Prostate gland (tissue), 2 donors: ENCODE measurements at regions not wholly inside any gene's neighbourhood (a gene's known extent, or its start where the extent isn't known, plus 50 kb on each side); places are given as distances from the start of the nearest gene placed in this dataset.

Experiments used
- DNase-seq: peaks from one replicate; pipeline ENCODE4 v3.0.0-alpha.2; 2019; ENCODE audit warnings: low spot score
- H3K27ac ChIP-seq, 2 donors: fragments of 200-600 bp; sonication (generic); 2 replicates each; pipeline ENCODE4 v1.5.1; 2017 to 2019
- H3K27me3 ChIP-seq: fragments of 200-600 bp; sonication (generic); replicated peaks from 2 replicates; pipeline ENCODE4 v1.5.1; 2019; ENCODE audit not compliant: insufficient read depth
- H3K36me3 ChIP-seq, 2 donors: fragments of 200-600 bp; sonication (generic); 1 replicate in 1 of 2; 2 replicates in 1 of 2; pipeline versions ENCODE4 v1.5.1 to v1.8.1; 2017 to 2019
- H3K4me1 ChIP-seq: fragments of 200-600 bp; sonication (generic); replicated peaks from 2 replicates; pipeline ENCODE4 v1.5.1; 2019
- H3K4me3 ChIP-seq, 2 donors: fragments of 200-600 bp; sonication (generic); 2 replicates each; pipeline ENCODE4 v1.5.1; 2017 to 2019
- H3K9me3 ChIP-seq: fragments of 200-600 bp; sonication (generic); 2 replicates; pipeline ENCODE4 v1.5.1; 2017
- POLR2A ChIP-seq: fragments of 450-650 bp; IDR thresholded peaks from one replicate; pipeline ENCODE4 v1.6.1; 2016; ENCODE audit warnings: antibody characterized with exemption, mild to moderate bottlenecking
- POLR2AphosphoS5 ChIP-seq: sonication (generic); formaldehyde crosslinking; IDR thresholded peaks from one replicate; pipeline ENCODE4 v1.6.1; 2017; ENCODE audit warnings: antibody characterized with exemption
- WGBS: methylation state at CpG from one replicate; pipeline ENCODE4 v1.1.5; 2018; 5-methylcytosine and 5-hydroxymethylcytosine counted together
- intact Hi-C: fragments of 100-400 bp; cut with DNase I; formaldehyde crosslinking; loops from one replicate; pipeline ENCODE4 v1.14.2; 2022
- TF ChIP-seq, protein P1 (sequence below), 4 experiments: fragments of 200-600 bp in 2 of 4; fragments of 450-650 bp in 2 of 4; sonication (generic) in 2 of 4; IDR thresholded peaks; 1 replicate in 3 of 4; 2 replicates in 1 of 4; pipeline ENCODE4 v1.5.1; 2016 to 2019; ENCODE audit warnings: antibody characterized with exemption in 4 of 4, mild to moderate bottlenecking in 2 of 4, moderate library complexity in 2 of 4

DNA sequence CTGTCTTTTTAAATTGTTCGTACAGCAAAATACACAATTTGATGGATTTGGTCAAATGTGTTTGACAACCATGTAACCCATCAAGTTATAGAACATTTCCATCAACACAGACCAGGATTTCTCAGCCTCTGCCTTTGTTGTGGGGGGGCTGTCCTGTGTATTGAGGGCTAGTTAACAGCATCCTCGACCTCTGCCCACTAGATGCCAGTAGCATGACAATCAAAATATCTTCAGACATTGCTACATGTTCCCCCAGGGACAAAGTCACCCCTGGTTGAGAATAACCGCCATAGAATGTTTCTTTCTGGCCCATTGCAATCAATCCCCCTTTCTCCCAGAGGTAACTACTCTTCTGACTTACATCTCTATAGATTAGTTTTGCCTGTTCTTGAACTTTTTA lies 310.1 kb upstream of the RGMA start:
- no peaks in the 10 kb centered on the region for H3K9me3 ChIP-seq
- no peak overlapping the region for H3K4me3 ChIP-seq
- H3K27me3 ChIP-seq = no peaks in the 10 kb centered on the region
- no peak for DNase-seq
- no peaks in the 10 kb centered on the region for H3K36me3 ChIP-seq
- intact Hi-C loops = no loop called here
- WGBS = 79% methylated on average over 3 of the region's 3 CpGs
- TF ChIP-seq, protein P1, sequence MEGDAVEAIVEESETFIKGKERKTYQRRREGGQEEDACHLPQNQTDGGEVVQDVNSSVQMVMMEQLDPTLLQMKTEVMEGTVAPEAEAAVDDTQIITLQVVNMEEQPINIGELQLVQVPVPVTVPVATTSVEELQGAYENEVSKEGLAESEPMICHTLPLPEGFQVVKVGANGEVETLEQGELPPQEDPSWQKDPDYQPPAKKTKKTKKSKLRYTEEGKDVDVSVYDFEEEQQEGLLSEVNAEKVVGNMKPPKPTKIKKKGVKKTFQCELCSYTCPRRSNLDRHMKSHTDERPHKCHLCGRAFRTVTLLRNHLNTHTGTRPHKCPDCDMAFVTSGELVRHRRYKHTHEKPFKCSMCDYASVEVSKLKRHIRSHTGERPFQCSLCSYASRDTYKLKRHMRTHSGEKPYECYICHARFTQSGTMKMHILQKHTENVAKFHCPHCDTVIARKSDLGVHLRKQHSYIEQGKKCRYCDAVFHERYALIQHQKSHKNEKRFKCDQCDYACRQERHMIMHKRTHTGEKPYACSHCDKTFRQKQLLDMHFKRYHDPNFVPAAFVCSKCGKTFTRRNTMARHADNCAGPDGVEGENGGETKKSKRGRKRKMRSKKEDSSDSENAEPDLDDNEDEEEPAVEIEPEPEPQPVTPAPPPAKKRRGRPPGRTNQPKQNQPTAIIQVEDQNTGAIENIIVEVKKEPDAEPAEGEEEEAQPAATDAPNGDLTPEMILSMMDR (IDR thresholded peaks at IDR 0.05) = no peak
- no peak for TF ChIP-seq POLR2AphosphoS5
- TF ChIP-seq POLR2A = no peak
- no peak overlapping the region for H3K27ac ChIP-seq
- H3K4me1 ChIP-seq = no peaks in the 10 kb centered on the region

DNA sequence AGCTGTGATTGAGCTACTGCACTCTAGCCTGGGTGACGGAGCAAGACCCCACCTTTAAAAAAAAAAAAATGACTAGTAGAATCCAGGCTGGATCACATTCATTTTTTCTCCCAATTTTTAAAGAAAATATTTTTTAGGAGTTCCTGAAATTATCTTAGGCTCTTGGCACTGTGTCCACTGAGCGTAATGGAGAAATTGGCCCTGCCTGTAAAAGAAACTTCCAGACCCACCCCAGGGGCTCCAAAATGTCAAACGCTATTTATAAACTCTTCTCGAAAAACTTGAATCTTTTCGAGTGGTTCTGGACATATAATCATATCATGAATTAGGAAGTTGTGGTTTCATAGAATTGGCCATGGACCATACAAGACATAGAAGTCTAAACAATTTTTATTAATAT lies 300.2 kb upstream of the RGMA start:
- Histone ChIP-seq H3K27ac (no peak overlapping the region), H3K4me1 (no peaks in the 10 kb centered on the region), H3K27me3 (no peaks in the 10 kb centered on the region), H3K9me3 (no peaks in the 10 kb centered on the region), H3K36me3 (no peaks in the 10 kb centered on the region), H3K4me3 (no peak overlapping the region)
- TF ChIP-seq POLR2A = no peak
- TF ChIP-seq POLR2AphosphoS5 = no peak
- TF ChIP-seq, protein P1 (IDR thresholded peaks at IDR 0.05) = no peak
- intact Hi-C loops = no loop called here
- 74% methylated on average over 5 of the region's 5 CpGs for WGBS
- no peak for DNase-seq

DNA sequence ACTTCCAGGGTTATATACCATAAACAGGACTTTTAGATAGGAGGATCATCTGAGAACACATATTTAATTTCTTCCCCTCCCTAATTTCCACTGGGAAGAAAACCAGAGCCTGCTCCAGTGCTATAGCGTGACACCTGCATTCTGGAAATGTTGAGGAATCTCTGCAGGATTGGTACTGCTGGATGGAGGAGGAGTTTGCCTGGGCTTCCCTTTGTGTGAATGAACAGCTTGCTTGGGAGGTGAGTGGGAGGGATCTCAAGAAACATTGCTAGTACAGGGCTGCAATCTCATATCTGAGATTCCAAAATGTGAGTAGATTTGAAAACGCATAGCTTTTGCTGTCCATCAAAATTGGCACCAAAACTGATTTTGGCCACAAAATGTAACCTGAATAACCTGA lies 295.9 kb upstream of the RGMA start:
- intact Hi-C loops = no loop called here
- Histone ChIP-seq H3K9me3 (no peaks in the 10 kb centered on the region), H3K4me1 (no peaks in the 10 kb centered on the region), H3K27me3 (no peaks in the 10 kb centered on the region), H3K4me3 (no peak overlapping the region), H3K36me3 (no peaks in the 10 kb centered on the region), H3K27ac (no peak overlapping the region)
- WGBS = 74% methylated on average over 2 of the region's 2 CpGs
- DNase-seq = no peak
- TF ChIP-seq POLR2A = no peak
- TF ChIP-seq, protein P1 (IDR thresholded peaks at IDR 0.05) = no peak

DNA sequence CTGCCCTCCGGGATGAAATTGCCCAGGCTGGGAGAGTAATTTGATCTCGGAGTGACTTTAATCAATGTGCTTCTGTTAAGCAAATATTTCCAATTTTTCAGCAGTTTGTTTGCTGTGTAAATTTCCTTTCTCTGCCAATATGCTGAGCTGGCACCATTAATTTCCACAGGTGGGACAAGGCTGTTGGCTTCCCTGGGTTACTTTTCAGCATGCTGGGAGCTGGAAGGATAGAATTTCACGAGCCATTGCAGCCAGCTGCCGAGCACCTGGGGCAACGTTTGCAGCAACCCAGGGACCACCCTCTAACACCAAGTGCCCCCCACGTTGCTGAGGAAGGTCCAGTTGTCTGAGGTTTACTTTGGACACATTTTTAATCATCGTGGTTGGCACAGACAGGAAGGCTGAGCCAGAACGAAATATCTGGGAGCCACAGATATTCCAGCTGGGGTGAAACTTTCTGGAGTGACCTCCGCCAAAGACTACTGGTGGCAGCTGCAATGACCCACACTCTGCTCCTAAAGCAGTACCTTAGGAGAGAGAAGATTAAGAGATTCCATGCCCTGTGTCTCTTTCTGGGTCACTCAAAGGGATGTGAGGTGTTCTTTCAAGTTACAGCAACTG lies 293.3 kb upstream of the RGMA start:
- DNase-seq = peak; percentile 23
- Histone ChIP-seq H3K9me3 (no peaks in the 10 kb centered on the region), H3K36me3 (no peaks in the 10 kb centered on the region), H3K4me3 (no peak overlapping the region), H3K27ac (no peak overlapping the region), H3K4me1 (no peaks in the 10 kb centered on the region), H3K27me3 (no peaks in the 10 kb centered on the region)
- TF ChIP-seq, protein P1 (IDR thresholded peaks at IDR 0.05) = no peak
- peak; percentile 46 for TF ChIP-seq POLR2AphosphoS5
- TF ChIP-seq POLR2A = no peak
- 20% methylated on average over 9 of the region's 9 CpGs for WGBS
- intact Hi-C loops = no loop called here

DNA sequence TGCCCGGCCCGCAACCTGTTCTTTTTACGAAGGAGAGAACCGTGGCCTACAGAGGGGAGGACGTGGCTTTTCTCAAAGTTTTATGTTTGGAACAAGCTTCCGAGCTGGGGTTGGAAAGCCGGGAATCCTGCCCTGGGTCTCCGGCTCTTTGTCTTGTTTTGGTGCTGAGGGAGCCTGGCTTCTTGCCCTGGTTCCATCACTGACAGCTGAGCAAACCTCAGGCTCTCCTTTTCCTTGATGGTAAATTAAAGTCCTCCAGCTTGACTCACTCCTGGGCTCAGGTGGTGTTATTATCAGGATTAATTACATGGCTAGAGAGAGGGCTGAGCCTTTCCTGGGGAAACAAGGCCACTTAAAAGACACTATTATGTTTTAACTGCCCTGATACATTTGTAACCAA lies 289.5 kb upstream of the RGMA start:
- 51% methylated on average over 8 of the region's 8 CpGs for WGBS
- H3K36me3 ChIP-seq = no peaks in the 10 kb centered on the region
- no peaks in the 10 kb centered on the region for H3K4me1 ChIP-seq
- DNase-seq = no peak
- intact Hi-C loops = no loop called here
- H3K27me3 ChIP-seq = no peaks in the 10 kb centered on the region
- TF ChIP-seq, protein P1 (IDR thresholded peaks at IDR 0.05) = no peak
- TF ChIP-seq POLR2A (no peak), POLR2AphosphoS5 (no peak)
- no peak overlapping the region for H3K4me3 ChIP-seq
- H3K9me3 ChIP-seq = no peaks in the 10 kb centered on the region
- no peak overlapping the region for H3K27ac ChIP-seq
